HK-2 (cell line): ENCODE measurements at regions not wholly inside any gene's neighbourhood (a gene's known extent, or its start where the extent isn't known, plus 50 kb on each side); places are given as distances from the start of the nearest gene placed in this dataset.

Source experiments
- DNase-seq: peaks from one replicate; pipeline ENCODE4 v3.0.0-alpha.2; 2018; ENCODE audit not compliant: unreplicated experiment

DNA sequence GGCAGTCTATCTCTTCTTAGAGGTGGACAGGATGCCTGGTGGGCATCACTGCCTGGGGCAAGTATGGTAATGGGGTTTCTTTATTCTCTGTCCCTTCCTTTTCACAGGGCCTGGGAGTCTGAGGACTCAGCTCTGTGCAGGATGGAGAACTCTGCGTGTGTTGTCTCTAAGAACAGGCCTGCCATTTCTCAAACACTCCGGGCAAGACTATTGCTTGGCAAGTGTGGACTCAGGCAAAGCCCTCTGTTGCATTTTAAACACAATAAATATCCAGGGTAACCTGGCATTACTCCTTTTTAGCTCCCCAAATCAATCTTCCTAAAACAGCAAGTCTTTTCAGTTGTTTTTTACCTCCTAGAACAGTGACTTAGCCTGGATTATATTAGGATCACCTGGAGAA, 185.1 kb upstream of the ROPN1 start:
- no peak for DNase-seq

DNA sequence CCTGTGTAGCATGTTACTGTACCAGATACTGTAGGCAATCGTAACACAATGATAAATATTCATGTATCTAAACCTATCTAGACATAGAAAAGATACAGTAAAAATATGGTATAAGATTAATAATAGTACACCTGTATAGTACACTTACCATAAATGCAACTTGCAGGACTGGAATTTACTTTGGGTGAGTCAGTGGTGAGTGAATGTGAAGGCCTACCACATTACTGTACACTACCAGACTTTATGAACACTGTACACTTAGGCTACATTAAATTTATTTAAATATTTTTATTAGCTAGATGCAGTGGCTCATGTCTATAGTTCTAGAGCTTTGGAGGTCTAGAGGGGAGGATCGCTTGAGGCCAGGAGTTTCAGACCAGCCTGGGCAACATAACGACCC, 186.6 kb upstream of the ROPN1 start:
- DNase-seq: no peak

DNA sequence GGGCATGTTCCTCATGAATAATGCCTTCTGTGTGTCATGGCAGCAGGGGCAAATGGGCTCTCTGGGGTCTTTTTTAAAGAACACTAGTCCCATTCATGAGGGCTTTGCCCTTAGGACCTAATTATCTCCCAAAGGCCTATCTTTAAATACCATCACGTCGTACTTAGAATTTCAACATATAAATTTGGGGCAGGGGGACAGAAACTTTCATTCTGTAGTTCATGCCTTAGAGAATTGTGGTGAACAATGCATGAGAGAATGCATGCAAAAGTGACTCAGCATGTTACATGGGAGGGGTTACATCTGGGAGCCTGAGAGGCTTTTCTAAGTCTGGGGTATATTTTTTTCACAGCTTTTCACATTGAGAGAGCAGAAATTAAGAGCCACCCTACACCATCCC, 208.5 kb upstream of the ROPN1 start:
- no peak for DNase-seq

DNA sequence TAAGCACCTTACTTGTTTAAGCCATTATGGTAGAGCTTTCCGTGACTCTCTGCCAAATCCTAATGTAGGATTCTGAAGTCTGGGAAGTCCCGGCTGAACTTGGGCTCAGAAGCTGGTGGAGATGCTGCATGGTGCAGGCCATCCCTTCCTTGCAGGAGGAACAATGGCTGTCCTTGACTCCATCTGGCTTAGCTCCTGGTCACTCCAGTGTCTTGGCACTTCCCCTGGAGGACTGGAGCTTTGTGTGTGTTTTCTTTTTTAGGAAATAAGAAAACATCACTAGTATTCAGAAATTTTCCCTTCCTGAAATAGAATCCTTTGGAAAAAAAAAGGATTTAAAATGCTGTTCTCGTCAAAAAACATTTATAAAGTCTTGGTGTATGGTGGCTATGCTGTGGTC, 209.3 kb upstream of the ROPN1 start:
- no peak for DNase-seq

DNA sequence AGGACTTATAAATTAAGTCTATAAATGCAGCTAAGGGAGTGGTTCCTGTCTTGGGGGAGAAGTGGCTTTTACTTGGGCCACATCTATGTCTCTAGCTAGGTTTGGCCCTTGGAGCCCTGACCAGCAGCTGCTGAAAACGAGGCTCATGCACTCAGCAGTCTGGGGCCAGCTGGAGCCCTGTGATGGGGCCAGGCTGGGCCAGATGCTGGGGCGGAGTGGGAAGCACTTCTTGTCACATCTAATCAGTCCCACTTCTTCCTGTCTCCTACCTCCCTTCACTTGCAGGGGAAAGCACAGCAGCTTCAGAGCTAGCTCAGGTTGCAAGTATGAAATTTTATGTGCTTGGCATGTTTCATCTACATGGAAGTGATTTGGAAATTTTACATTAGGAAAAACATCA, 209.9 kb upstream of the ROPN1 start:
- DNase-seq: no peak

DNA sequence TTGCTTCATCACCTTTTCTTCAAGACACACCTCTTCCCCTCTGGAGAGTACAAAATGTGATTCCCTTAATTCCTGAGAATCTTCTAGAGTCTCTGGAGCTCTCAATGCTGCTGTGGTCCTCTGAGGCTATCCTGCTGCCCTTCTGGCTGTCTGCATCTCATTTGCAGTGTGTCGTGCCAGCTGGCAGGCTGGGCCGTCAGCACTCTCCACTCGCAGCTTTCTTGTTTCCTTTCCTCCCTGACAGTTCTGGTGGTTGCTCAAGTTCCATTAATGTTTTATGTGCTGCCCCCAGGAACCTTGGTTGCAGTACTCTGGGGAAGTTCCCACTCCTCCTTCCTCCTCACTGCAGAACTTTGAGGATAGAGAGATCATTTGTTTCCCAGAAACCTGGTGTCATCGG, 210.8 kb upstream of the ROPN1 start:
- DNase-seq: no peak

- DNase-seq: no peak
Measured at GRCh38 chr3:124203292-124203691, 211.4 kb upstream of the ROPN1 start.

DNA sequence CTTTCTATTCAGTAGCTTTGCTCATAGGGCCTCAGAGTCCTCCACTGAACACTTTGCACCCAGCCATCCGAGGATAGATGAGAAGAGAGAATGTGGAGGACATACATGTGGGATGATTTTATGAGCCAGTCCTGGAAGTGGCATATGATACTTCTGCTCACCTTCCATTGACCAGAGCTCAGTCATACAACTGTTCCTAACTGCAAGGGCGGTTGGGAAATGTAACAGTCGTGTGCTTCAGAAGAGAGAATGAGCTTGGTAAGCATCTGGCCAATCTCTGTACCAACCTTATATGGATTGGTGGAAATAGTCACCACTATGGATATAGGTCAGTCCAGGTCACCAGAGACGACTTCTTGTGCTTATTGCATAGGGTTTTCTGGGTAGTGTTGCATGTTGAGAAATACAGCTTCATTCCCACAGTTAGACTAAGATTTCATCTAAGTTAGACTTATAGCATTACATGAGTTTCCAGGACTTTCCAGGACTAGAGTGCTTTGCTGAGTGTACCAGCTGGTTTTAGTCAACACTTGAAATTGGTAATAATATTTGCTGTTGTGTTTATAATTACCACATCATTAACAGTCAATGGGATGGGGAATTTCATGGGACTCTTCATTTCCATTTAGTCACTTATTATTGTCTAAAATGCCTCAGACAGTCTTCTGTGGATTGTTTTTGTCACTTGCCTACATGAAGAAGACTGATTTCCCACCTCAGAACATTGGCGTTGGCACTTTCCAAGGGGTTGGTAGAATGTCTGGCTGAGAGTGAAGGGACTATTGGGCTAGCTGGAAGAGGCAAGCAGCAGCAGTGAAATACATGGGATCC, 214.5 kb upstream of the ROPN1 start:
- no peak for DNase-seq

DNA sequence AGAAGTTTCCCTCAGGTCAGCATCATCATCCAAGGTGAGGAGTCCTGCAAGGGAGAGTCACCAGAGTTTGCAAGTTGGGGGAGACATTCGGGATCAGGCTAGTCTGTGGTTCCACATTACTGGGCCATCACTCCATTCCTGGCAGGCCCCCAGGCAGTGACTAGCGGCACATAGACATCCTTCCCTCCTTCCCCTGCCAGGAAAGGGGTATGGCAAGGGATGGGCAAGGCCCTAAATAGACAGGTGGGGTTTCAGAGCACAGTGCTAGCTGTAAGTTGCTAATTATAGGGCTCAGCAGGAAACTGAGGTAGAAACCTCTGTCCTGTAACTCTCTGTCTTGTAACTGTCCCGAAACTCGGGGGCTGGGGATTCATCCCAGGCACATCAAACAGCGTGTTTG, 215.2 kb upstream of the ROPN1 start:
- no peak for DNase-seq

GRCh38 chr3:124207873-124208485, 216.1 kb upstream of the ROPN1 start:
- no peak for DNase-seq

- no peak for DNase-seq
Measured at GRCh38 chr3:124209426-124209825, 217.5 kb upstream of the ROPN1 start.

- no peak for DNase-seq
Measured at GRCh38 chr3:124210899-124211298, 219.0 kb upstream of the ROPN1 start.

DNA sequence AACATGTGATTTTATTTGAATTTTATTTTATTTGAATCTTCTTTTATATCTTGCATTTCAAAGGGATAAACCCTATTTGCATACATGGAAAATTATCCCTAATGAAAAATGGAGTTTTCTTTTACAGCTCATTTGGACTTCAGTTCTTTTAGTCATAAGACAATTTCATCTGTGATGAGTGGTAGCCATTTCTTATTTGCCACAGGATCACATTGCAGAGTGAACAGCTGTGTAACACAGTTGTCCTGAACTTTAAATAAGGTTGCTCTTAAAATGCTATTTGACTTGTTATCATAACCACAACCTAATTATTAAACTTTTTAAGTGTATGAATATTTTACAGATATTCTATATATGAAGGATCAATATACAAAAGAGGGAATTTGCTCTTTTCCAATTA, 221.7 kb upstream of the ROPN1 start:
- no peak for DNase-seq

DNA sequence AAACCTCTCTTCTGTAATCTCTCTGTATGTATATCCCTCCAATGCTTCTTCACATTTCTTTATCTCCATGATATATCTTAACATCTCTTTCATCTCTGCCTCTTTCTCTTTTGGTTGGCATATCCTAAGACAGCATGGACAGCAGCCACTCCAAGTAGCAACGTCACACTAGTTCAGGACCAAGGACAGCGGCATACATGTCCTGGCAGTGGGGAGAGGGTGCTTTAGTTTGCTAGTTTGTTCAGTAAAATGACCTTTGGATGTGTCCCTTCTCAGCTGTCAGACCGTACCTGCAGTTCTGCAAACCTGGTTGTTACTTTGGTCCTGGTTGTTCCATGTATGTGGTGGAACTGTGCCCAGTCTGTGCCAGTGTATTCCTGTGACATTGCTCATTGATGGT, 225.6 kb upstream of the ROPN1 start:
- peak; percentile 57 for DNase-seq

DNA sequence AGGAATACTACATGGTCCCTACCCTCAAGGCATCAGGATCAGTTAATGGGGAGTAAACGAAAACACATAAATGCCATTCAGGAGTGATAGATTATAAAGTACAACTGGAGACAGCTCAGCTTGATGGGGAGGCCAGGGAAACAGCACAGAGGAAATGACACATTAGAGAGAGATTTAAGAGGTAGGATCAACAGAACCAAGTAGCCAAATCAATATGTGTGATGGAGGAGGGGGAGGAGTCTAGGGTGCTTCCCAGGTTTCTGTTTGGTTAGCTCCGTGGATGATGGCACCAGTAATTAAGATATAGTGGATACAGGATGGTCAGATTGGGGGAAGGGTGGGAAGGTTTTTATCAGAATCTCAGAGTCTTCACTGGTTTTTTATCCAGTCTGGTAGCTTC, 229.5 kb upstream of the ROPN1 start:
- DNase-seq: no peak

GRCh38 chr3:124223853-124224252, 231.9 kb upstream of the ROPN1 start:
- DNase-seq: no peak

DNA sequence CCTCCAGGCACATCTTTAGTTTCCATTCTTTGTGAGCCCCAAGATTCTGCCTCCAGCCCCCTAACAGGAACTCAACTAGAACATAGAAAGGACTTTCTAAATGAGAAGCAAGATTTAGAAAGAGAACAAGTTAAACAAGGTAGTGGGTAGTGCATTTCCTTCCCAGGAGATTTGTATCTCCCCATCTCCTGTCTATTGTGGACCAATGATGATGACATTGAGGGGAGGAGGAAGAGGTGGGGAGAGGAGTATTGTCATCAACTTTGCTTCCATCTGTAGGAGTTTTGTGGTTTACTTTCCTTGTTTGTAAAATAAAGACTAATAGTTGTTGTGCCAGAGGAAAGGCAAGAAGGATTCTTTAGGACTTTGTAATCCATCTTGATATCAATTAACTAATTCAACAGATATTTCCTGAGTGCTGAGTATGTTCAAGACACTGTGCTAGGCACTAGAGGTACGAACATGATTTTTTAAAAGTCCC, 235.3 kb upstream of the ROPN1 start:
- no peak for DNase-seq

- no peak for DNase-seq
Measured at GRCh38 chr3:124229420-124229819, 237.5 kb upstream of the ROPN1 start.

DNA sequence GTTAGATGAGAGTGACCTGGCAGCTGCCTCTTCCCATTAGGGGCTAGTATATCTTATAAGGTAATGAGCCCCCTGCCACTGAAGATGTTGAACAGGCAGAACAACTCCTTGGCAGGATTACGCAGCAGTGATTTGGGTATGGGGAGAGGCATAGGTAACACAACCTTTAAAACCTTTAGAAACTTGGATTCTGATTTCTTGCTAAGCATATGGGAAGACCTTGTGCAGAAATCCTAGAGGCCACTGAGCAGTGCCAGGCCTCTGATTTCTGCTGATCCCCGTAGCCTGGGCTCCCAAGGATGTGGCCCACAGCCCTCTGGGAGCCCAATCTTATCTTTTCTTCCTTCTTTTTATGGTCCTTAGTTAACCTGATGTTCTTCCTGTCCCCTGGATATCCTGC, 237.9 kb upstream of the ROPN1 start:
- DNase-seq: no peak

DNA sequence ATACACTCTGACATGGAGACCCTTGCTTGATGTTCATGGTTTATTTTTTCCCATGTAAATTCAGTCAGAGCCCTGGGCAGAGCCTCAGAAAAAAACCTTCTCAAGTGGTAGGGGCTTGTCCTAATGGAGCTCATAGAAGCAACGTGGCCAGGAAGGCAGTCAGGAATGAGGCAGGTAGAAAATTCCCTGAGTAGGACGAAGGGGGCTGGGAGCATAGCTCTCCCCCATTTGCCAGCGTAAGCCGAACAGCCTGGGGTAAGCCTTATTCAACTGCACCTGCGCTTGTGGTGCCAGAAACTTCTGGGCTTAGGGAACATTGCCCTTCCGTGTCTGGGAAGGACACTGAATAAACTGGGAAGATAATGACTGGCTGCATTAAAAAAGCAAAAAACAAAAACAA, 238.5 kb upstream of the ROPN1 start:
- no peak for DNase-seq

DNA sequence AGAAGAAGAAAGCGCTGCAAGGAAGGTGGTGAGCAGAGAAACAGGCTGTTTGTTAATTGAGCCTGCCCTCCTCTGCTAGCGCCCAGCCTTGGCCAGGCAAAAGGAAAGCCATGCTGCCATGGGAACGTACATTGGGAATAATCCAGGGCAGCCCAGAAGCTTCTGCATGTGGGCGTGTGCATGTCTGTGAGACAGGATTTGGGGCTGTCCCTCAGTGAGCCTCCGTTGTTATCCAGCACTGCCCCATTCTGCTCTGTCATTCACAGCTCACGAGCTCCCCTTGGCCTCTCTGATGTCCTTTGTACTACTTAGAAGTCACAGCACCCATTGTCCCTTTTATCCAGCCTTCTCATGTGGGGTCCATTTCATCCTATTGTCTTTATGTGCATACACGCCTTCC, 239.1 kb upstream of the ROPN1 start:
- DNase-seq: no peak

GRCh38 chr3:124234852-124235252, 242.9 kb upstream of the ROPN1 start:
- DNase-seq: no peak

- no peak for DNase-seq
Measured at GRCh38 chr3:124235446-124235845, 243.5 kb upstream of the ROPN1 start.
